NCI-H82 treated with DMSO at 0.1 percent for 48 hours (cell line): ENCODE measurements at regions not wholly inside any gene's neighbourhood (a gene's known extent, or its start where the extent isn't known, plus 50 kb on each side); places are given as distances from the start of the nearest gene placed in this dataset.

Source experiments
- DNase-seq: peaks from one replicate; lab custom pipeline; 2025; ENCODE audit not compliant: unreplicated experiment; lab: John Stamatoyannopoulos, UW

- no peak for DNase-seq
These were observed 346.6 kb downstream of the PMP22 start for GRCh38 chr17:14918540-14918939.

GRCh38 chr17:14910916-14911315, 354.2 kb downstream of the PMP22 start:
- DNase-seq, result no peak

- DNase-seq, result no peak
These were observed 360.7 kb downstream of the PMP22 start for GRCh38 chr17:14904386-14904785.

DNA sequence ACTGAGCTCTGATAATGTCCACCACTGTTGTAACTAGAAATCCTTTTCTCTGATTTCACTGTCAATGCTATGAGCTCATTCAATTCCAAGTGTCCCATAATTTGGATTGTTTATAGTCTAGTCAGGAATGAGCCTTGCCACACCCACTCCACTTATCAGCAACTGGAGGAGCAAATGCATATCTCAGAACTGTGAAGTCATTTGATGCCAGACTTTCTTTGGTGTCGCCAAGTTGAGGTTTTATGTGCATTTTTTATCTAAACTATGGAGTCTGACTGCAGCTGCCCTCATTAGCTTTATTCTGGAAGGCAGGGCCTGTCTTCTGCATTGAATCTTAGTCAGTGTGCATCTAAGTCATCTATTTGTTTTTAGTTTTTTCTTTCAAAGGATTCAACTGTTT, 361.3 kb downstream of the PMP22 start:
- no peak for DNase-seq

GRCh38 chr17:14902803-14903202, 362.3 kb downstream of the PMP22 start:
- DNase-seq, result no peak

GRCh38 chr17:14902297-14902696, 362.8 kb downstream of the PMP22 start:
- DNase-seq, result no peak

DNA sequence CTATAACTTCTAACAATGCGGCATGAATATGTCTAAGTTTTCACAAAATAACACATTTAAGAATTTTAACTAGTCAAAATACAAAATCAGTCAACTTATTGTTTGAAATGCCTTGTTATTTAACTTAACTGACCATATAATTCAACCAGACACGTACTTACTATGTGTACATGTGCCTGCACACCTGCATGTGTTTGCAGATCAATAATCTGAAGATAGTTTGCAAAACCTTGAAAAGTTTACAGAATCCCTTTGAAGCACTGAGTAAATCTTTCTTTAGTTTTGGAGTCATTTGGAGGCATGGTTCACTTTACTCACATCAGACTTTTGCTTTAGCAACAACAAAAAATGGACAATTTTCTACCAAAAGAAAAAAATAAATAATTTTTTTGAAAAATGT, 363.8 kb downstream of the PMP22 start:
- no peak for DNase-seq

- peak; percentile 31 for DNase-seq
These were observed 378.9 kb downstream of the PMP22 start for GRCh38 chr17:14886200-14886739.

DNA sequence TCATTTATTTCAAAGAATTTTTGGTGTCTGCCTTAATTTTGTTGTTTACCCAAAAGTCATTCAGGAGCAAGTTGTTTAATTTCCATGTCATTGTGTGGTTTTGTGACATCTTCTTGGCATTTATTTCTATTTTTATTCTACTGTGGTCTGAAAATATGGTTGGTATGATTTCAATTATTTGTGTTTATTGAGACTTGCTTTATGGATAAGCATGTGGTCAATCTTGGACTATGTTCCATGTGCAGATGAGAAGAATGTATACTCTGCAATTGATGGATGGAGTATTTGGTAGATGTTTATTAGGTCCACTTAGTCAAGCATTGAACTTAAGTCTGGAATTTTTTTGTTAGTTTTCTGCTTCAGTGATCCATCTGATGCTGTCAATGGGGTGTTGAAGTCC, 383.0 kb downstream of the PMP22 start:
- no peak for DNase-seq

DNA sequence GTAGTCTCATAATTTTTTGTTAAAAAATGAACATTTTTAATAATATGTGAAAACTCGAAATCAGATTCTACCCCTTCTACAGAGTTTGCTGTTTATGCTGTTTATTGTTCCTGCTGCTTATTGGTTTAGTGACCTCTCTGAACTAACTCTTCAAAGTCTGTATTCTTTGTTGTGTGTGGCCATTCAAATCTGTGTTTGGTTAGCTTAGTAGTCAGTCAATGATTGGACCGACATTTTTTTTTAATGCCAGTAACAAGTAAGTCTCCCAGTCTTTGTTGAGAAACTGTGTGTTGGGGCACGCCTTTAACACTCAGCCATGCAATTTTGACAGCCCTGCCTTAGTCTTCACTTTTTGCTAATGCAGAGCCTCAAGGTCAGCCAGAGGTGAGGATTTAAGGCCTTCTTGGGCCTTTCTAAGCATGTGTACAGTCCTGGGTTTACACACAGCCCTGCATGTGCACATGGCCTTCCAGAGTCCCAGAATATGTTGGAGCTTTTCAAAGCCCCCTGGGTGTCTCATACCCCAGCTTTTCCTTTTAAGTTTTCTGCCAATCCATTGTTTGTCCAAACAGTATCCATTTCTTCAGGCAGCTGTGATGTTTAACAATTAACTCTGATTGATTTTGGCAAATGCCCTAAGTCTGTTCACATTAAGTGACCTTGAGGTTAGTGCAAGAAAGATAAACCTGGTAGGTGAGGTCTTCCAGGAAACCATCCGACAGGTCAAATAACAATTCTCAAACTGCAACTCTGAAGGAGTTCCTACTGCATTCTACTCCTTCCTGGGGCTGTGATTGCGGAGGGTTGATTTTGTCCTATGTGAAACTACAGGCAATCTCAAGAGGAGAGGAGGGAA, 389.3 kb downstream of the PMP22 start:
- DNase-seq, result no peak

DNA sequence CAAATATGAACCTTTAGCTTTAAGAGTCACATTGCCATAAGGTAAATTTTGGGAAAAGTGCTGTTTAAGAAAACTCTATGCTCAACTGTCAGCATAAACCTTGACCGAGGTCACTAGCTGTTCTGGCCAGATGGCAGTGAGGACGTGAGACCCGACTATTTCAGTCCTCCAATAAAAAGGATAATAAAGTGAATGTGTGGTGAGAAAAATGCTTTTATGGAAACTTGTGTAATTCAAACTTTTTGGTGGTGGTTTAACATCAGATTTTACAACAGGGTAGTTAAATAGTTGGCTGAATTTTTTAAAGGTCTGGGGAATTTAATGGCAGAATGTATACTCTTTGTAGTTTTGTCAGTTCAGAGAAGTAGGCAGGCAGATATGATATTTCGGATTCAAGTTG, 391.1 kb downstream of the PMP22 start:
- no peak for DNase-seq

GRCh38 chr17:14873540-14873939, 391.6 kb downstream of the PMP22 start:
- DNase-seq, result no peak

DNA sequence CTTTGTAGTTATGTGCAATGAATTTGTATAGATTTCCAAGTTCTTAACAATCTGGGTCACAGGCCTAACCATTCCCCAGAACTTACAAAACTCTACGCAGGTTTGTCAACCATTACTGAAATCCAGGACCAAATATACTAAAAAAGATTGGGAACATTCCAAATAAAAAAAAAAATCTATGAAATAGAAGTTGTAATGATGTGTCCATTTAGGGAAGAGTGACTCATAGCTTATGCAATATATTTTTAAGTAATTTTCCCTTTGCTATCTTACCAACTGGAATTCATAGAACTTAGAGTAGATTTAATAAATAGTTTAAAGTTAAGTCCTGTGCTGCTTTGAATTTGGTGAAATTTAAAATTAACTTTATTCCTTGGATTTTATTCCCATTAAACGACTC, 393.2 kb downstream of the PMP22 start:
- no peak for DNase-seq

- DNase-seq, result no peak
These were observed 398.9 kb downstream of the PMP22 start for GRCh38 chr17:14866266-14866665.

GRCh38 chr17:14864127-14864526, 401.0 kb downstream of the PMP22 start:
- DNase-seq, result no peak

DNA sequence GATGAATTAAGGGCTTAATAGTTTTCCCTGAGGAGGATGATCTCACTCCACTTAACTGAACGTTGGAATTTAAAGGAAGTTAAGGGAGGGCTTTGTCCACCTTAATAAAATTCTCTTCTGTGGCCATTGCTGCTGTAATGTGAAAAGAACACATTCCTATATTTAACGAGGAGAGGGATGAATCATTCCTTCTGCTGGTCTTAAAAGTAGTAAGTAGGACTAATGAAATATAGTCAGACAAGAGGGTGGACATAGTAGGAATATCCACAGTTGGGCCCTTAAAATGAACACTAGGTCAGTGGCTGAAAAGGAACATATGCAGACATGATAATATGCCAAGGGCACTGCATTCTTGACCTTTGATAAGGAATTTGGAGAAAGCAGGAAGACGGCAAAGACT, 405.6 kb downstream of the PMP22 start:
- no peak for DNase-seq

DNA sequence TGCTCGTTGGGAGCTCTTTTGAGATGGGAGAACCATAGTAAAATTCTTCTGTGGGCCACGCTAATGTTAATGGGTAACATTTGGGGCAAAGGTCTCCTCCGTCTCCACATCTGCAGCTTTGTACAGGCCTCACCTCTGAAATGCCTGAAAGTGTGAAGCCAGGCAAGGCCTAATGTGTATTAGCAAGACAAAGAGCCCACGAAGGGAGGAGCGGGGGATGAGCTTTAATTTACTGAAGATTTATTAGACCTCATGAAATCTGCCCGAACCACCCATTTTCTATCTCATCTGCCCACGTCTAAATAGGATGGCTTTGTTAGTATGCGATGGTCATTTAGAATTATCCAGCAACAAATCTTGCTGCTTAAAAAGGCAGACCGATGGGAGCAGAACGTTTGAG, 408.9 kb downstream of the PMP22 start:
- no peak for DNase-seq

GRCh38 chr17:14854691-14855090, 410.4 kb downstream of the PMP22 start:
- no peak for DNase-seq

- DNase-seq, result no peak
These were observed 419.4 kb downstream of the PMP22 start for GRCh38 chr17:14845591-14846281.

GRCh38 chr17:14843086-14843795, 421.9 kb downstream of the PMP22 start:
- no peak for DNase-seq

- DNase-seq, result no peak
These were observed 424.4 kb downstream of the PMP22 start for GRCh38 chr17:14840616-14841231.
